PC-3 (cell line): ENCODE measurements at regions not wholly inside any gene's neighbourhood (a gene's known extent, or its start where the extent isn't known, plus 50 kb on each side); places are given as distances from the start of the nearest gene placed in this dataset.

ENCODE experiments used
- ATAC-seq: fragments of 200-7000 bp; cut with Tn5 transposase; 2 replicates; pipeline ENCODE4 v1.9.1; 2020; ENCODE audit warnings: mild to moderate bottlenecking, moderate library complexity
- BruUV-seq: library from RNA; stranded (reverse); fragments of 400-500 nt; replicated peaks from 2 replicates; lab custom pipeline; 2021; lab: Mats Ljungman, UMichigan
- CTCF ChIA-PET: fragments of 300-600 bp; sonication (Branson Sonifier 250); formaldehyde crosslinking; loops from one replicate; lab custom pipeline; 2022; ENCODE audit warnings: antibody characterized with exemption; lab: Charles Lee
- POLR2A ChIA-PET: fragments of 300-600 bp; sonication (Branson Sonifier 250); formaldehyde crosslinking; loops from one replicate; lab custom pipeline; 2022; ENCODE audit warnings: antibody characterized with exemption; ENCODE audit not compliant: unreplicated experiment; lab: Charles Lee
- DNase-seq: peaks from one replicate; pipeline ENCODE4 v3.0.0-alpha.2; 2015
- H2AFZ ChIP-seq: fragments of 300-600 bp; sonication (generic); 2 replicates; pipeline ENCODE4 v1.6.0; 2016; ENCODE audit warnings: antibody characterized with exemption, low read length
- H3F3A ChIP-seq: fragments of 300-600 bp; sonication (generic); one replicate; pipeline ENCODE4 v1.6.0; 2017; ENCODE audit warnings: antibody characterized with exemption, low read length, control low read depth, mild to moderate bottlenecking; ENCODE audit not compliant: unreplicated experiment
- H3K27ac ChIP-seq: fragments of 300-600 bp; sonication (generic); 2 replicates; pipeline ENCODE4 v1.5.1; 2016; ENCODE audit warnings: mild to moderate bottlenecking, low read length
- H3K27me3 ChIP-seq: fragments of 300-600 bp; sonication (generic); 2 replicates; pipeline ENCODE4 v1.6.1; 2016; ENCODE audit warnings: low read length, mixed read lengths
- H3K36me3 ChIP-seq: fragments of 300-600 bp; sonication (generic); 2 replicates; pipeline ENCODE4 v1.6.1; 2016; ENCODE audit warnings: low read depth, mixed run types, low read length, mixed read lengths
- H3K4me1 ChIP-seq: fragments of 300-600 bp; sonication (generic); 2 replicates; pipeline ENCODE4 v1.5.1; 2016; ENCODE audit warnings: low read length; ENCODE audit not compliant: insufficient read depth
- H3K4me2 ChIP-seq: fragments of 300-600 bp; sonication (generic); 2 replicates; pipeline ENCODE4 v1.6.0; 2016; ENCODE audit warnings: low read length
- H3K4me3 ChIP-seq: fragments of 300-600 bp; sonication (generic); 2 replicates; pipeline ENCODE4 v1.5.1; 2016; ENCODE audit warnings: mild to moderate bottlenecking, low read length, mixed read lengths
- H3K79me2 ChIP-seq: fragments of 300-600 bp; sonication (generic); 2 replicates; pipeline ENCODE4 v1.6.1; 2017; ENCODE audit warnings: low read length, mixed read lengths
- H3K9ac ChIP-seq: fragments of 300-600 bp; sonication (generic); 2 replicates; pipeline ENCODE4 v1.6.0; 2016; ENCODE audit warnings: mild to moderate bottlenecking, low read length
- H3K9me2 ChIP-seq: fragments of 300-600 bp; sonication (generic); replicated peaks from 2 replicates; pipeline ENCODE4 v1.6.1; 2016; ENCODE audit warnings: mixed run types, low read length, mixed read lengths
- H3K9me3 ChIP-seq: fragments of 300-600 bp; sonication (generic); 2 replicates; pipeline ENCODE4 v1.6.1; 2016; ENCODE audit warnings: low read length, mixed read lengths
- H4K20me1 ChIP-seq: fragments of 300-600 bp; sonication (generic); 2 replicates; pipeline ENCODE4 v1.6.1; 2016; ENCODE audit warnings: low read length, mixed read lengths
- EZH2 ChIP-seq: fragments of 300-600 bp; sonication (generic); IDR thresholded peaks from one replicate; pipeline ENCODE4 v1.6.1; 2017; ENCODE audit warnings: antibody characterized with exemption, mild to moderate bottlenecking, low read length; ENCODE audit not compliant: unreplicated experiment
- EZH2phosphoT487 ChIP-seq: fragments of 300-600 bp; sonication (generic); IDR thresholded peaks from 2 replicates; pipeline ENCODE4 v1.6.1; 2018; ENCODE audit warnings: mild to moderate bottlenecking, antibody characterized with exemption, low read length, borderline replicate concordance
- intact Hi-C: fragments of 100-400 bp; cut with micrococcal nuclease; formaldehyde crosslinking; loops from 2 replicates; pipeline ENCODE4 v1.9.0; 2023
- TF ChIP-seq, protein P1 (sequence below): fragments of 300-600 bp; sonication (generic); conservative IDR thresholded peaks from 2 replicates; pipeline ENCODE4 v1.5.1; 2017; ENCODE audit warnings: antibody characterized with exemption, low read depth, mild to moderate bottlenecking, low read length

DNA sequence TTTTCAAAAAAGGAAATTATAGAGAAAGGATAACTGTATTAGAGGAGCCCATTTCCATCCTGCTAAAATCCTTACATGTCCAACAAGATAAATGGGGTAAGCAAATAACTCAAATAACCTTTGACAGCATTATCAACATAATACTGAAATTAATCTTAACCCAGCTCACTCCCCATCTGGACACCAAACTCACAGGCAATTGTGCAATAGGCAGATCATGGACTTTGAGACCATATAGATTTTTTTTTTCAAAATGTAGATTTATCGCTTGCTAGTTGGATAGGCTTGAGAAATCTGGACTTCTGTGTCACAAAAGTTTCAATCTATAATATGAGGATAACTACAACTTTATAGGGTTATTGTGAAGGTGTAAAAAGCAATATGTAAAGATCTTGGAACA lies 134.4 kb upstream of the ASCC3 start:
- BruUV-seq = no TSS peak
- Histone ChIP-seq H3K9ac (no peak overlapping the region), H3K79me2 (no peaks in the 10 kb centered on the region), H4K20me1 (no peaks in the 10 kb centered on the region), H3K27me3 (no peaks in the 10 kb centered on the region), H3K36me3 (no peaks in the 10 kb centered on the region), H3K9me3 (no peaks in the 10 kb centered on the region), H3K4me2 (no peak overlapping the region), H2AFZ (no peak overlapping the region), H3F3A (no peaks in the 10 kb centered on the region), H3K27ac (no peak overlapping the region), H3K4me3 (no peak overlapping the region), H3K9me2 (no peaks in the 10 kb centered on the region), H3K4me1 (peaks cover 12% of the 10 kb centered on the region)
- POLR2A ChIA-PET = no interaction called here
- intact Hi-C loops = no loop called here
- ATAC-seq = no peak
- TF ChIP-seq EZH2phosphoT487 = no peak
- no peak for TF ChIP-seq EZH2
- TF ChIP-seq, protein P1, sequence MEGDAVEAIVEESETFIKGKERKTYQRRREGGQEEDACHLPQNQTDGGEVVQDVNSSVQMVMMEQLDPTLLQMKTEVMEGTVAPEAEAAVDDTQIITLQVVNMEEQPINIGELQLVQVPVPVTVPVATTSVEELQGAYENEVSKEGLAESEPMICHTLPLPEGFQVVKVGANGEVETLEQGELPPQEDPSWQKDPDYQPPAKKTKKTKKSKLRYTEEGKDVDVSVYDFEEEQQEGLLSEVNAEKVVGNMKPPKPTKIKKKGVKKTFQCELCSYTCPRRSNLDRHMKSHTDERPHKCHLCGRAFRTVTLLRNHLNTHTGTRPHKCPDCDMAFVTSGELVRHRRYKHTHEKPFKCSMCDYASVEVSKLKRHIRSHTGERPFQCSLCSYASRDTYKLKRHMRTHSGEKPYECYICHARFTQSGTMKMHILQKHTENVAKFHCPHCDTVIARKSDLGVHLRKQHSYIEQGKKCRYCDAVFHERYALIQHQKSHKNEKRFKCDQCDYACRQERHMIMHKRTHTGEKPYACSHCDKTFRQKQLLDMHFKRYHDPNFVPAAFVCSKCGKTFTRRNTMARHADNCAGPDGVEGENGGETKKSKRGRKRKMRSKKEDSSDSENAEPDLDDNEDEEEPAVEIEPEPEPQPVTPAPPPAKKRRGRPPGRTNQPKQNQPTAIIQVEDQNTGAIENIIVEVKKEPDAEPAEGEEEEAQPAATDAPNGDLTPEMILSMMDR = no peak
- CTCF ChIA-PET = no interaction called here
- no peak for DNase-seq

DNA sequence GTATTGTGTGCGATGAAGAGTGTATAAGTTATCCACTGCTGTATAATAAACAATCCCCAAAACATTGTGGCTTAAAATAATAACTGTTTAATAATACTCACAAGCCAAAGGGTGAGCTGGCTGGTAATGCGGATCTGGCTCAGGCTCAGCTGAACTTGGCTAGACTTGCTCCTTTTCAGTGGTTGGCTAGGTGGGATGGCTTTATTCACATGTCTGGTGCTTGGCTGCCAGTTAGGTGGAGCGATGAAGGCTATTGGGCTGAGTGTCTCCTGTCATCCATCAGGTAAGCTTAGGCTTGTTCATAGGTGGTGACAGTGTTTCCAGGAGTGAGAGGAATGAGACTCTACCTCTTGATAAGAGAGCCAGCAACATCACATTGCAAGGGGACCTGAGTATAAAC lies 135.0 kb upstream of the ASCC3 start:
- no peaks in the 10 kb centered on the region for H3K79me2 ChIP-seq
- TF ChIP-seq EZH2 = no peak
- no peak overlapping the region for H3K27ac ChIP-seq
- H3K27me3 ChIP-seq = no peaks in the 10 kb centered on the region
- ChIA-PET CTCF (no interaction called here), POLR2A (no interaction called here)
- H3F3A ChIP-seq = no peaks in the 10 kb centered on the region
- intact Hi-C loops = no loop called here
- no peaks in the 10 kb centered on the region for H4K20me1 ChIP-seq
- DNase-seq (no peak), ATAC-seq (no peak)
- H2AFZ ChIP-seq = no peak overlapping the region
- H3K4me3 ChIP-seq = no peak overlapping the region
- H3K4me2 ChIP-seq = no peak overlapping the region
- H3K9me3 ChIP-seq = no peaks in the 10 kb centered on the region
- no TSS peak for BruUV-seq
- H3K4me1 ChIP-seq = peaks cover 6% of the 10 kb centered on the region
- no peaks in the 10 kb centered on the region for H3K36me3 ChIP-seq
- H3K9ac ChIP-seq = no peak overlapping the region
- H3K9me2 ChIP-seq = no peaks in the 10 kb centered on the region

DNA sequence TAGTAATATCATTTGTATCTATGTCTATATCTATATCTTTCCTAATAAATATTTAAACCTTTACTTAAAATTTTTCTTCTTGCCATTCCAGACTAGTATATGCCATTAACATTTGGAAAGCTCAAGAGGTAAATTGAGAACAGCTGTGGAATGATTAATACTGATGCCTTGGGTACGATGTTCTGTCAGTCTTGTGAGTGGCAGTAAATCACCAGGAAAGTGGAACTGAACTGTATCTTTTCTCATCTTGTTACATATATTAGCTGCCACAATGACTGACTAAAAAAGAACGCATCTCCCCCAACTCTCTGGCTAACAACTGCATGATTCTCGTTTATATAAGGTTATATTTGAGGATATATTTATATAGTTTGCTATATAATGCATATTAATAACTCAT lies 137.0 kb upstream of the ASCC3 start:
- Histone ChIP-seq H3K4me1 (no peaks in the 10 kb centered on the region), H3K9me3 (no peaks in the 10 kb centered on the region), H3K79me2 (no peaks in the 10 kb centered on the region), H4K20me1 (no peaks in the 10 kb centered on the region), H3K9me2 (no peaks in the 10 kb centered on the region), H3F3A (no peaks in the 10 kb centered on the region), H2AFZ (no peak overlapping the region), H3K36me3 (no peaks in the 10 kb centered on the region), H3K27ac (no peak overlapping the region), H3K9ac (no peak overlapping the region), H3K4me3 (no peak overlapping the region), H3K27me3 (no peaks in the 10 kb centered on the region), H3K4me2 (no peak overlapping the region)
- DNase-seq (no peak), ATAC-seq (no peak)
- ChIA-PET POLR2A (no interaction called here), CTCF (interaction anchor here (0.6 kb wide), 1 partner anchor 298 kb away, joined by 4 read pairs; no protein-coding TSS in a partner anchor)
- BruUV-seq = no TSS peak
- intact Hi-C loops = no loop called here
- no peak for TF ChIP-seq EZH2
- no peak for TF ChIP-seq EZH2phosphoT487
- TF ChIP-seq, protein P1 = no peak
